ENCODE measurements at regions not wholly inside any gene's neighbourhood (a gene's known extent, or its start where the extent isn't known, plus 50 kb on each side); places are given as distances from the start of the nearest gene placed in this dataset.

DNA sequence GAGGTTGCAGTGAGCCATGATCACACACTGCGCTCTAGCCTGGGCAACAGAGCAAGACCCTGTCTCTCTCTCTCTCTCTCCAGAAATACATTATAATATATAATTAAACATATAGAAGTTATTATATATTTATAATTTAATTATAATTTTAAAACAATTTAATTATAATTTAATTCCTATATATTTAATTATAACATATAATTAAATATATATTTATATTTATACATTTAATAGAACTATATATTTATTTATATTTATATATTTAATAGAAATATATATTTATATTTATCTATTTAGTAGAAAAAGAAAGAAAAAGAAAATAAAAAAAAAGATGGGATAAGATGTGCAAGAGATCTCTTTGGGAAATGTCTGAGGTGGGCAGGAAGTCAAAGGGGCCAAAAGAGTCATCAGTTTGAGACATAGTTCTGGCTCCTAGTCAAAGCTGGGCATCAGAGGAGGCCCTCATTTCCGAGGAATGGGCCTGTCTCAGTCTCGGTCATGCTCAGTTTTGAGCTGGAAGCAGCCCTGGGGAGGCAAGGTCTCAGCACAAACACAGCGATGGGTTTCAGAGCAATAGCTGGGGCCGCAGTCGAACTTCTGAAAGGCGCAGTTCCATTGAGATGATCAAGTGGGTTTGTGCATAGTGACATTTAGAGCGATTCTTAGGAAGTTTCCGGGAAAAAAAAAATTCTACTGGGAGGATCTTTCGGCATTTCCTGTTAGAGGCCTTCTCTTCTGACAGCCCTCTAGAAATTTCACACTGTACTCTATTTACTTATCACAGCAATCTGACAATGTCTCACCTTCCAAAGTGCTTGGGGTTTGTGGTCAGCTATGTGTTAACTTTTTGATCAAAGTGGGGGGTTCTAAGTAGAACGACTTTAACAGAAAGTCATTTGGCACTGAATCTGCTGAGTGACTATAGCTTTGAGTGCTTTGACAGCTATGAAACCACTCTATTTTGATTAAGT, 58.7 kb upstream of the GZMB start:
- no peak for DNase-seq

DNA sequence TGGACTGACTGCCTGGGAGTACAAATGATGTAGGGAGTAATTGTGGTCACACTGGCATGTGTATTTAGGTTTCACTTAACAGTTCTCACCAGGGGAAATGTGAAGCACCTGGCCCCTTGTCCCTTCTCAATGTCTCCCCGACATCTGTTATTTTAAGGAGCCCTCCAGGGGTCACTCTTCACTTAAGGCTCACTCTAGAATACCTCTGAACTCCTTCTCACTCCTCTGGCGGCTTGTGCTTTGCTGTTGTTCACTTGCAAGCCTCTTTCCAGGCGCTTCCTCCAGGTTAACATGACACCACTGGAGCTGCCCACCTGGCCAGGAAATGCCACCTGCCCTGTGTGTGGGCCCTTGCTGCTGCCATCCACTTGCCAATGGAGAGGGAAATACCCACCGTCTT, 56.5 kb upstream of the GZMB start:
- no peak for DNase-seq

DNA sequence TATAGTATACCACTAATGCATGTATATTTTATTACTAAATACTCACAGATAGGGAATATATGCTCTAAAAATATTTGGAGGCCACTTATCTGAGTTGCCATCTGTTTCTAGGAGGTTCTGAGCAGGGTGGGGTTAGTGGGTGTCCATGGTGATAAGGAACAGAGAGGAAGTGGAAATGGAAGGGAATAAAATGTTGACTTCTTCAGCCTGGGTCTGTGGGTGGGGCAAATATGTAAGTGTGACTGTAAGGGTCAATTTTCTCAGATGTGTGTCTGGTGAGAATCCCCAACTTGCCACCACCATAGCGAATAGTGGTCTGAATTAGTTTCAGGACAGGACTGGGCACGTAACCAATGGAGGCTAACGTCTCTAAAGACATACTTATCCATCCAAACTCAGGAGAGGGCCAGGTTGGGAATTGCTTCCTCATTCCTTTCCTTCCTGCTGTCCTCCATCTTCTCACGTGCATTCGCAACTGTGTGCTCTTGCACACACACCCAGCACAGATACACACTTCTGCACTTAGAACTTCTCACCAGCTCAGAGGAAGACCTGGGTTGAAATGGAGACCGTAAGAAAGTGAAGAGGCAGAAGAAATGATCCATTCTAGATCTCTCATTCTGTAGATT, 54.2 kb upstream of the GZMB start:
- no peak for DNase-seq
